COLO668 (cell line): ENCODE measurements at regions not wholly inside any gene's neighbourhood (a gene's known extent, or its start where the extent isn't known, plus 50 kb on each side); places are given as distances from the start of the nearest gene placed in this dataset.
"Not testable (repeated sequence)": the region's sequence is repeated elsewhere in the genome, so short reads cannot be mapped to it uniquely, and the experiment has no call there.

ENCODE experiments used
- DNase-seq: peaks from one replicate; lab custom pipeline; 2025; ENCODE audit not compliant: unreplicated experiment; lab: John Stamatoyannopoulos, UW

GRCh38 chr22:45061332-45061731, 51.5 kb upstream of the PHF21B start:
- DNase-seq, result no peak

- no peak for DNase-seq
Observed at GRCh38 chr22:45064313-45065278, 54.8 kb upstream of the PHF21B start.

GRCh38 chr22:45065726-45066125, 55.9 kb upstream of the PHF21B start:
- DNase-seq, result no peak

- DNase-seq, result no peak
Observed at GRCh38 chr22:45067731-45068130, 57.9 kb upstream of the PHF21B start.

- no peak for DNase-seq
Observed at GRCh38 chr22:45069925-45070324, 60.1 kb upstream of the PHF21B start.

GRCh38 chr22:45071618-45072017, 61.8 kb upstream of the PHF21B start:
- peak; percentile 28 for DNase-seq

- DNase-seq, result peak; percentile 63
Observed at GRCh38 chr22:45072322-45072903, 62.6 kb upstream of the PHF21B start.

- DNase-seq, result peak; percentile 54
Observed at GRCh38 chr22:45073064-45073463, 63.3 kb upstream of the PHF21B start.

GRCh38 chr22:45077286-45077685, 67.5 kb upstream of the PHF21B start:
- DNase-seq, result no peak

- DNase-seq, result no peak
Observed at GRCh38 chr22:45077826-45078334, 68.1 kb upstream of the PHF21B start.

- DNase-seq, result peak; percentile 32
Observed at GRCh38 chr22:45082795-45083194, 73.0 kb upstream of the PHF21B start.

- no peak for DNase-seq
Observed at GRCh38 chr22:45083659-45084305, 74.0 kb upstream of the PHF21B start.

GRCh38 chr22:45084400-45084920, 74.7 kb upstream of the PHF21B start:
- DNase-seq, result no peak

GRCh38 chr22:45087802-45088201, 75.9 kb upstream of the NUP50 start:
- DNase-seq, result no peak

GRCh38 chr22:45088576-45088975, 75.1 kb upstream of the NUP50 start:
- DNase-seq, result no peak

- DNase-seq, result peak; percentile 26
Observed at GRCh38 chr22:45090497-45090910, 73.2 kb upstream of the NUP50 start.

- peak; percentile 20 for DNase-seq
Observed at GRCh38 chr22:45091254-45091854, 72.4 kb upstream of the NUP50 start.

GRCh38 chr22:45091875-45092274, 71.8 kb upstream of the NUP50 start:
- not testable (repeated sequence) for DNase-seq

- DNase-seq, result no peak
Observed at GRCh38 chr22:45092644-45093043, 71.1 kb upstream of the NUP50 start.

- no peak for DNase-seq
Observed at GRCh38 chr22:45093609-45094008, 70.1 kb upstream of the NUP50 start.
